ENCODE measurements at regions not wholly inside any gene's neighbourhood (a gene's known extent, or its start where the extent isn't known, plus 50 kb on each side); places are given as distances from the start of the nearest gene placed in this dataset.

- no peak for TF ChIP-seq CTCF (IDR thresholded peaks at IDR 0.05)
- no peak for TF ChIP-seq POLR2A (IDR thresholded peaks at IDR 0.05)
These were observed 197.8 kb downstream of the PDHA2 start for GRCh38 chr4:96037705-96038104.
